Epithelial cell of proximal tubule (primary cell): ENCODE measurements at regions not wholly inside any gene's neighbourhood (a gene's known extent, or its start where the extent isn't known, plus 50 kb on each side); places are given as distances from the start of the nearest gene placed in this dataset.

ENCODE experiments used
- DNase-seq: peaks from one replicate; pipeline ENCODE4 v3.0.0-alpha.2; 2011; ENCODE audit warnings: low read depth
- H3K4me3 ChIP-seq: 2 replicates; pipeline ENCODE4 v1.5.1; 2011; ENCODE audit warnings: low read depth, mild to moderate bottlenecking, low read length
- TF ChIP-seq, protein P1 (sequence below): conservative IDR thresholded peaks from 2 replicates; pipeline ENCODE4 v1.5.1; 2012; ENCODE audit warnings: low read depth, mild to moderate bottlenecking, low read length

DNA sequence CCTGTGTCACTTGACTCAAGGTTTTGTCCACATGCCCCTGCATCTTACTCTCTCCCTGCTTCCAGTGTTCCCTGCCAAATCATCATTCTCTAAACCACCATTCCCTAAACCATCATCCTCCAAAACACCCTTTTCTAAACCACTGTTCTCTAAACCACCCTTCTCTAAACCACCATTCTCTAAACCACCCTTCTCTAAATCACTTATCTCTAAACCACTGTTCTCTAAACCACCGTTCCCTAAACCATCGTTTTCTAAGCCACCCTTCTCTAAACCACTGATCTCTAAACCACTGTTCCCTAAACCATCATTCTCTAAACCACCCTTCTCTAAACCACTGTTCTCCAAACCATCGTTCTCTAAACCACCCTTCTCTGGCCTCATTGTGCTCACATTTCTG lies 142.1 kb downstream of the CXCL12 start:
- TF ChIP-seq, protein P1, sequence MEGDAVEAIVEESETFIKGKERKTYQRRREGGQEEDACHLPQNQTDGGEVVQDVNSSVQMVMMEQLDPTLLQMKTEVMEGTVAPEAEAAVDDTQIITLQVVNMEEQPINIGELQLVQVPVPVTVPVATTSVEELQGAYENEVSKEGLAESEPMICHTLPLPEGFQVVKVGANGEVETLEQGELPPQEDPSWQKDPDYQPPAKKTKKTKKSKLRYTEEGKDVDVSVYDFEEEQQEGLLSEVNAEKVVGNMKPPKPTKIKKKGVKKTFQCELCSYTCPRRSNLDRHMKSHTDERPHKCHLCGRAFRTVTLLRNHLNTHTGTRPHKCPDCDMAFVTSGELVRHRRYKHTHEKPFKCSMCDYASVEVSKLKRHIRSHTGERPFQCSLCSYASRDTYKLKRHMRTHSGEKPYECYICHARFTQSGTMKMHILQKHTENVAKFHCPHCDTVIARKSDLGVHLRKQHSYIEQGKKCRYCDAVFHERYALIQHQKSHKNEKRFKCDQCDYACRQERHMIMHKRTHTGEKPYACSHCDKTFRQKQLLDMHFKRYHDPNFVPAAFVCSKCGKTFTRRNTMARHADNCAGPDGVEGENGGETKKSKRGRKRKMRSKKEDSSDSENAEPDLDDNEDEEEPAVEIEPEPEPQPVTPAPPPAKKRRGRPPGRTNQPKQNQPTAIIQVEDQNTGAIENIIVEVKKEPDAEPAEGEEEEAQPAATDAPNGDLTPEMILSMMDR, result no peak
- no peak for DNase-seq
- no peak overlapping the region for H3K4me3 ChIP-seq

DNA sequence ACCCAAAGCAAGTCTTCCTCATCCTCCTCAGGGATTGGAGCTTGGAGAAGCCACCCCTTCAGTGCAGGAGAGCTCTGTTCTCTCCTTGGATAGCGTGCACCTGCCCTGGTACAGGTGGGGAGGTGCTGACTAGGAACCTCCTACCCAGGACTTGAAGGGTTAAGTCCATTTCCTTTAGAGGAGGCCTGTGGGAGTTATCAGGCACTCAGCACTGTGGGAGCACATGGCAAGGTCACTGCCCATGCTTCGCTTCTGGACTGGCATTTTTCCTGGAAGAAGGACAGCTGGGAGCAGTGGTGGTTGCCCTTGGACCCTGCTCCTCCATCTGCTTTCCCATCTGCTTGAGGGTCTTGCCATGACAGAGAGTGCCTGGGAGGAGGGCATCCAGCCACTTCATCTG lies 142.8 kb downstream of the CXCL12 start:
- TF ChIP-seq, protein P1, result no peak
- H3K4me3 ChIP-seq, result no peak overlapping the region
- no peak for DNase-seq

DNA sequence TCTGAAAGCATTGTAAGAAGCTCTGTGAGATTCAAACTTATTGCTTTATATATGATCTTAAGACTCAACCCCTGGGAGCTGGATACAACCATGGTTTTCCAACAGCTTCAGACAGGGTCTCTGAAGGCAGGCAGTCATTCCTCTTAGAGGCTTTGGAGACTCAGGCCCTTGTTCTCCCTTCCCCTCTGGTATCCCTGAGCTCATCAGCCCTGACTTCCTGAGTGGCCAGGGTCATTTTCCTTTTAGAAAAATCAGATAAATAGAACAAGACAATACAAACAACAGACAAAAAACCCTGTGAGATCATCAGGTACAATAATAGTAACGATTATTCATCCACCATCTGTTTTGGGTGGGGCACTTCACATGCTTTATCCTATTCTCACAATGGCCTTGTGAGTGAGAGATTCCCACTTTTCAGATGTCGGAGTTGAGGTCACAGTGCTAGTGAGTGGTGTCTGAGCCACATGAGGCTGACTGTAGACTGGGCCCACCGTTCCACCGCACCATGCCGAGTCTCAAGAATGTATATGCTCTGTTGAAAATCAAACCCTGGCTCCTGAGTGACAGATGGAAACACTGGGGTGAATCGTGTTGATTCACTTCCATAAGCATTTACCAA lies 144.2 kb downstream of the CXCL12 start:
- TF ChIP-seq, protein P1, result no peak
- DNase-seq, result no peak
- H3K4me3 ChIP-seq, result no peak overlapping the region

DNA sequence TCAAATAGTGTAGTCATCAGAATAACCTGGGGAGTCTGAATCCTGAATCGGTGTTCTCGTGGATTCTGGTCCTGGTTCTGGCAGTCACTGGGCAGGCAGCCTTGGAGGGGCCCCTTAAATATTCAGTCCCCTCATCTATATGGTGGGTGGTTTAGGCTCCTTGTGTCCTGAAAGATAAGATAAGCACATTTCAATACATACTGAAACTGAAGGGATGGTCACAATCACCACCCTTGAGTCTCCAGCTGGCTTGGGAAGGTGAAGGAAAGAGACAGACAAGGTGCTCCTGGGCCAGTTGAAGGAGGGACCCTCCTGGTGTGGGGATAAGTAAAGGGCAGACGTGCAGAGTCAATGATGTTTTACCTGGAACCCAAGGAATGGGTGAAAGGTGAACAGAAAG lies 146.7 kb downstream of the CXCL12 start:
- no peak overlapping the region for H3K4me3 ChIP-seq
- DNase-seq, result no peak
- TF ChIP-seq, protein P1, result no peak

DNA sequence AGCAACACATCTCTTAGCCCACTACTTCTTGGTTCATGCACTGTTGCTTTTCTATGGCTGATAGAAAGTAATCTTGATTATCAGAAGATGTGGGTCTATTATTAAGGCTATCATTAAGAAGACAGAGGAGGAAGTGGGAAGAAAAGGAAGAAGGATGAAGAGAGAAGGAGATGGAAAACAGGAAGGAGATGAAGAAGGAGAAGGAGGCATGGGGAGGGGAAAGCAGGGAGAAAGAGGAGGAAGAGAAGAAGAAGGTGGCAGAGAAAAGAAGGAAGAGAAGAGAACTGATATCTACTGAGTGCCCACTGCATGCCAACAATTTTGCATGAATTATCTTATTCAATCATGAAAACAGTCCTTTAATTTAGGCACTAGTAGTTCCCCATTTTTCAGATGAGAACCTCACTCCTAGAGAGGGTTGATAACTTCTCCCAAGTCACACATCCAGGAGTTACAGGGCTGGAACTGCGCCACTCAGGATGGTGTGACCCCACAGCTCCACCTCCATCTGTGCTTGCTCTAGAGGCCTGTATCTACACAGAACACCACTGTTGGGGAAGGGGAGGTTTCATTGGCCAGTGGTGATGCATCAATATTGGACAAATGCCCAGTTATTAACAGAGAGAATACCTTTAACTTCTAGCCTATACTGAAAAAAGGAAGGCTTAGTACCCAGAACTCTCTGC lies 147.4 kb downstream of the CXCL12 start:
- H3K4me3 ChIP-seq, result no peak overlapping the region
- no peak for DNase-seq
- TF ChIP-seq, protein P1, result no peak

DNA sequence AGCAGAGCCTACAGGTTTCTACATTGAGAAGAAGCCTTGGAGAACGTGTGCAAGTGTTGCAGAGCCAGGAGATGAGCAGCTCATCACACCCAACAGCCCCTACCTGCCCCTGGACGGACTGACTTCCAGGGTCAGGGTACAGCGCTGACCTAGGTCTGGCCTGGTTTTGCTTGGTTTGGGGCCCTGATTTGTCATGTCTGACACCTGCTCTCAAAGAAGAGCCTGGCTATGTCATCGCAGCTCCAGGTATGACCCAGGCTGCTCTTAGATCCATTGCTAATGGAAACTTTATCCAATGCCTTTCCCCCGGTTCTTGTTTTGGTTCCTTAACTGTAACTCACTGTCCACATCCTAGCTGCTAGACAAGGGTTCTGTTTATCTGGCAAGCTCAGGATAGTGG lies 149.5 kb downstream of the CXCL12 start:
- DNase-seq, result no peak
- no peak overlapping the region for H3K4me3 ChIP-seq
- TF ChIP-seq, protein P1, result no peak

DNA sequence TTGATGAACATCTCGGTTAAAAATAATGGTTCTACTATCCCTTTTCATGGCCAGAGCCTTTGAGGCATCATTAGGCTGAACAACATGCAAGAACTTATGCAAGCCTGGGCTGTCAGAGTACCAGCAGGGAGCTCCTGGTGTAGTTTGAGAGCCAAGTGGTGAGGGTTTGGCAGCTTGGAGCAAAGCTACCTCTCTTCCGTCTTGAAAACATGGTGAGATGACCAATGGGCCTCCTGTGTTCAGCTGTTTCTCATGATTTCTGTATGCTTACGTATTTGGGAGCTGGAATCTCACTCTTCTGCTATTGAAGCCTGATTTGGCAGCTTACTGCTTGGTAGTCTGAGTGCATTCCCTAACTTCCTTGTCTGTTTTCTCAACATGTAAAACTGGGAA lies 150.4 kb downstream of the CXCL12 start:
- DNase-seq, result no peak

More for the DNA sequence above, 150.4 kb downstream of the CXCL12 start:
- H3K4me3 ChIP-seq, result no peak overlapping the region
- TF ChIP-seq, protein P1, result no peak
